SK-N-SH treated with all-trans-retinoic acid at 6 μM for 48 hours (cell line): ENCODE measurements at regions not wholly inside any gene's neighbourhood (a gene's known extent, or its start where the extent isn't known, plus 50 kb on each side); places are given as distances from the start of the nearest gene placed in this dataset.

Experiments used
- OSR1 ChIP-seq: fragments of 250-450 bp; sonication (Bioruptor Pico); IDR thresholded peaks from 2 replicates; pipeline ENCODE4 v1.8.0; 2022; ENCODE audit warnings: moderate library complexity, mild to moderate bottlenecking, inconsistent platforms
- RARB ChIP-seq: fragments of 250-450 bp; sonication (Bioruptor Pico); IDR thresholded peaks from 2 replicates; pipeline ENCODE4 v1.8.0; 2021; ENCODE audit warnings: mild to moderate bottlenecking, moderate library complexity
- SNAI2 ChIP-seq: fragments of 250-450 bp; sonication (Bioruptor Pico); IDR thresholded peaks from 2 replicates; pipeline ENCODE4 v1.5.0; 2020; ENCODE audit warnings: mild to moderate bottlenecking, moderate library complexity
- TCF4 ChIP-seq: fragments of 250-450 bp; sonication (Bioruptor Pico); IDR thresholded peaks from 2 replicates; pipeline ENCODE4 v1.8.0; 2021; ENCODE audit warnings: mild to moderate bottlenecking, moderate library complexity, borderline replicate concordance
- TOX ChIP-seq: fragments of 250-450 bp; sonication (Bioruptor Pico); IDR thresholded peaks from 2 replicates; pipeline ENCODE4 v1.8.0; 2021; ENCODE audit warnings: mild to moderate bottlenecking, moderate library complexity, borderline replicate concordance
- ZC3H10 ChIP-seq: fragments of 250-450 bp; sonication (Bioruptor Pico); IDR thresholded peaks from 2 replicates; pipeline ENCODE4 v1.5.1; 2021; ENCODE audit warnings: mild to moderate bottlenecking, moderate library complexity
- ZFP3 ChIP-seq: fragments of 250-450 bp; sonication (Bioruptor Pico); IDR thresholded peaks from 2 replicates; pipeline ENCODE4 v1.5.0; 2020; ENCODE audit warnings: mild to moderate bottlenecking, moderate library complexity
- ZFP30 ChIP-seq: fragments of 450-650 bp; formaldehyde crosslinking; IDR thresholded peaks from 2 replicates; pipeline ENCODE4 v1.5.0; 2022; ENCODE audit warnings: mild to moderate bottlenecking, moderate library complexity
- ZNF8 ChIP-seq: fragments of 450-650 bp; formaldehyde crosslinking; IDR thresholded peaks from 2 replicates; pipeline ENCODE4 v1.5.0; 2020; ENCODE audit warnings: mild to moderate bottlenecking, moderate library complexity

DNA sequence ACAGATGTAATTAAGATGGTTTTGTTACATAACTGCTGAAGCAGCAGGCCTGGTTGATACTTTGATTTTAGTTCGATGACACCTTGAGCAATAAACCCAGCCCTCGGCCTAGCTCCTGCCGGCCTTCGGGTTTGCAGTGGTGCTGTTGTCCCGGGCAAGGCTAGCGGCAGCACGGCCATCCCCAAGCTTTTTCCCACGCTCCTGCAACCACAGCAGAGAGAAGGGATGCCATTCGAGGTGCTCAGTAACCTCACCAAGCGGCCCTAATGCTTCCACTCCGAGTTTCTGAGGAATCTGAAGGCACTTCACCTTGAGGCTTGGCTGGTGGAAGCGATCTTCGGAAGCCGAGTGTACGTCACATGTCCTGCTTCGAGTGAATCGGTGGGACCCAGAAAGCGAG, 182.1 kb downstream of the NAF1 start:
- TF ChIP-seq SNAI2 (CRISPR knock-in tag) = no peak
- no peak for TF ChIP-seq ZC3H10 (CRISPR knock-in tag)
- TF ChIP-seq TOX (CRISPR knock-in tag) = no peak
- no peak for TF ChIP-seq OSR1
- no peak for TF ChIP-seq ZFP3 (CRISPR knock-in tag)
- no peak for TF ChIP-seq ZNF8
- no peak for TF ChIP-seq TCF4
- TF ChIP-seq ZFP30 = no peak
- TF ChIP-seq RARB (CRISPR knock-in tag) = no peak
